ENCODE measurements at regions not wholly inside any gene's neighbourhood (a gene's known extent, or its start where the extent isn't known, plus 50 kb on each side); places are given as distances from the start of the nearest gene placed in this dataset.

GRCh38 chr20:29741894-29742698 lies 1515.4 kb upstream of the DEFB115 start:
- Histone ChIP-seq H3K27me3 (ENCODE audit: insufficient read depth) (no peaks in the 10 kb centered on the region), H3K9me2 (no peaks in the 10 kb centered on the region), H4K20me1 (ENCODE audit: insufficient read depth) (no peaks in the 10 kb centered on the region), H3K4me3 (ENCODE audit: low read depth in 2 of 2, low read length in 1 of 2) (no peak overlapping the region), H3K36me3 (replicated peaks in 1 of 2; ENCODE audit: control insufficient read depth in 1 of 2, insufficient read depth in 2 of 2, low read length in 1 of 2) (no peaks in the 10 kb centered on the region), H3K9me3 (peaks cover 3% of the 10 kb centered on the region; the same call in 1 of the 2 replicates), H3K27ac (ENCODE audit: low read depth in 2 of 2, low read length in 1 of 2) (no peak overlapping the region), H2AFZ (ENCODE audit: low read depth) (no peak overlapping the region), H3K4me2 (no peak overlapping the region), H3K4me1 (ENCODE audit: control insufficient read depth in 1 of 2, insufficient read depth in 2 of 2, low read depth in 1 of 2, low read length in 1 of 2) (no peaks in the 10 kb centered on the region), H3F3A (replicated peaks; ENCODE audit: insufficient read depth) (no peaks in the 10 kb centered on the region), H3K9ac (no peak overlapping the region), H3K79me2 (ENCODE audit: insufficient read depth) (no peaks in the 10 kb centered on the region)
- DNase-seq: peak; percentile 25
- ChIA-PET CTCF (no interaction called here), POLR2A (no interaction called here)
- TF ChIP-seq, protein P1, sequence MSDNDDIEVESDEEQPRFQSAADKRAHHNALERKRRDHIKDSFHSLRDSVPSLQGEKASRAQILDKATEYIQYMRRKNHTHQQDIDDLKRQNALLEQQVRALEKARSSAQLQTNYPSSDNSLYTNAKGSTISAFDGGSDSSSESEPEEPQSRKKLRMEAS (IDR thresholded peaks at IDR 0.05; ENCODE audit: low read depth): no peak
- TF ChIP-seq, protein P2, sequence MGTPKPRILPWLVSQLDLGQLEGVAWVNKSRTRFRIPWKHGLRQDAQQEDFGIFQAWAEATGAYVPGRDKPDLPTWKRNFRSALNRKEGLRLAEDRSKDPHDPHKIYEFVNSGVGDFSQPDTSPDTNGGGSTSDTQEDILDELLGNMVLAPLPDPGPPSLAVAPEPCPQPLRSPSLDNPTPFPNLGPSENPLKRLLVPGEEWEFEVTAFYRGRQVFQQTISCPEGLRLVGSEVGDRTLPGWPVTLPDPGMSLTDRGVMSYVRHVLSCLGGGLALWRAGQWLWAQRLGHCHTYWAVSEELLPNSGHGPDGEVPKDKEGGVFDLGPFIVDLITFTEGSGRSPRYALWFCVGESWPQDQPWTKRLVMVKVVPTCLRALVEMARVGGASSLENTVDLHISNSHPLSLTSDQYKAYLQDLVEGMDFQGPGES (IDR thresholded peaks at IDR 0.05; ENCODE audit: low read depth, low read length): no peak
- TF ChIP-seq TAF1 (IDR thresholded peaks at IDR 0.05; ENCODE audit: borderline replicate concordance, low read depth, low read length) (no peak), CHD2 (IDR thresholded peaks at IDR 0.05; ENCODE audit: low read length, partially characterized antibody) (no peak), POLR2AphosphoS5 (IDR thresholded peaks at IDR 0.05; ENCODE audit: low read depth, low read length) (no peak), YY1 (IDR thresholded peaks at IDR 0.05; ENCODE audit: low read depth) (no peak), RFX5 (IDR thresholded peaks at IDR 0.05; ENCODE audit: low read length) (no peak), PBX3 (IDR thresholded peaks at IDR 0.05) (no peak), NFIC (IDR thresholded peaks at IDR 0.05; ENCODE audit: borderline replicate concordance) (no peak), TEAD4 (IDR thresholded peaks at IDR 0.05; ENCODE audit: borderline replicate concordance, insufficient read depth) (no peak)
- 48% methylated on average over 50 of the region's 88 CpGs for WGBS (ENCODE audit: low lambda C conversion rate)

GRCh38 chr20:29742699-29743100 lies 1514.8 kb upstream of the DEFB115 start:
- no peaks in the 10 kb centered on the region for H3K4me1 ChIP-seq (ENCODE audit: control insufficient read depth in 1 of 2, insufficient read depth in 2 of 2, low read depth in 1 of 2, low read length in 1 of 2)
- no peaks in the 10 kb centered on the region for H3K9me2 ChIP-seq
- H4K20me1 ChIP-seq (ENCODE audit: insufficient read depth): no peaks in the 10 kb centered on the region
- no peaks in the 10 kb centered on the region for H3K79me2 ChIP-seq (ENCODE audit: insufficient read depth)
- H3K27me3 ChIP-seq (ENCODE audit: insufficient read depth): no peaks in the 10 kb centered on the region
- H2AFZ ChIP-seq (ENCODE audit: low read depth): no peak overlapping the region
- 59% methylated on average over 5 of the region's 41 CpGs for WGBS (ENCODE audit: low lambda C conversion rate)
- no peak overlapping the region for H3K4me2 ChIP-seq
- no peak overlapping the region for H3K9ac ChIP-seq
- POLR2A ChIA-PET: no interaction called here
- H3K36me3 ChIP-seq (replicated peaks in 1 of 2; ENCODE audit: control insufficient read depth in 1 of 2, insufficient read depth in 2 of 2, low read length in 1 of 2): no peaks in the 10 kb centered on the region
- DNase-seq: peak; percentile 7
- H3F3A ChIP-seq (replicated peaks; ENCODE audit: insufficient read depth): no peaks in the 10 kb centered on the region
- 0 out of 2 replicates have a peak, but pooled peaks cover 3% of the 10 kb centered on the region for H3K9me3 ChIP-seq
- CTCF ChIA-PET: no interaction called here
- H3K27ac ChIP-seq (ENCODE audit: low read depth in 2 of 2, low read length in 1 of 2): no peak overlapping the region
- H3K4me3 ChIP-seq (ENCODE audit: low read depth in 2 of 2, low read length in 1 of 2): no peak overlapping the region
- TF ChIP-seq GABPA (IDR thresholded peaks at IDR 0.05; ENCODE audit: low read depth) (no peak), GATA2 (CRISPR knock-in tag; IDR thresholded peaks at IDR 0.05) (no peak), RXRA (IDR thresholded peaks at IDR 0.05; ENCODE audit: borderline replicate concordance, low read depth) (no peak), EP300 (IDR thresholded peaks at IDR 0.05; ENCODE audit: borderline replicate concordance in 1 of 2, low read depth in 1 of 2, low read length in 1 of 2) (no peak), ELF1 (IDR thresholded peaks at IDR 0.05) (no peak), REST (IDR thresholded peaks at IDR 0.05; ENCODE audit: low read depth, low read length) (no peak), FOXM1 (IDR thresholded peaks at IDR 0.05; ENCODE audit: low read depth) (no peak), TEAD4 (IDR thresholded peaks at IDR 0.05; ENCODE audit: borderline replicate concordance, insufficient read depth) (no peak), RFX5 (IDR thresholded peaks at IDR 0.05; ENCODE audit: low read length) (no peak), RAD21 (IDR thresholded peaks at IDR 0.05; ENCODE audit: low read length) (no peak)
- TF ChIP-seq, protein P3, sequence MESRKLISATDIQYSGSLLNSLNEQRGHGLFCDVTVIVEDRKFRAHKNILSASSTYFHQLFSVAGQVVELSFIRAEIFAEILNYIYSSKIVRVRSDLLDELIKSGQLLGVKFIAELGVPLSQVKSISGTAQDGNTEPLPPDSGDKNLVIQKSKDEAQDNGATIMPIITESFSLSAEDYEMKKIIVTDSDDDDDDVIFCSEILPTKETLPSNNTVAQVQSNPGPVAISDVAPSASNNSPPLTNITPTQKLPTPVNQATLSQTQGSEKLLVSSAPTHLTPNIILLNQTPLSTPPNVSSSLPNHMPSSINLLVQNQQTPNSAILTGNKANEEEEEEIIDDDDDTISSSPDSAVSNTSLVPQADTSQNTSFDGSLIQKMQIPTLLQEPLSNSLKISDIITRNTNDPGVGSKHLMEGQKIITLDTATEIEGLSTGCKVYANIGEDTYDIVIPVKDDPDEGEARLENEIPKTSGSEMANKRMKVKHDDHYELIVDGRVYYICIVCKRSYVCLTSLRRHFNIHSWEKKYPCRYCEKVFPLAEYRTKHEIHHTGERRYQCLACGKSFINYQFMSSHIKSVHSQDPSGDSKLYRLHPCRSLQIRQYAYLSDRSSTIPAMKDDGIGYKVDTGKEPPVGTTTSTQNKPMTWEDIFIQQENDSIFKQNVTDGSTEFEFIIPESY (IDR thresholded peaks at IDR 0.05; ENCODE audit: borderline replicate concordance, low read depth): no peak
- TF ChIP-seq, protein P1 (IDR thresholded peaks at IDR 0.05; ENCODE audit: low read depth): no peak
